LNCaP clone FGC (cell line): ENCODE measurements at regions not wholly inside any gene's neighbourhood (a gene's known extent, or its start where the extent isn't known, plus 50 kb on each side); places are given as distances from the start of the nearest gene placed in this dataset.

Experiments used
- DNase-seq: peaks from one replicate; pipeline ENCODE4 v3.0.0-alpha.2; 2011; ENCODE audit warnings: low read depth
- H3K4me3 ChIP-seq: 2 replicates; pipeline ENCODE4 v1.5.1; 2011; ENCODE audit warnings: mild to moderate bottlenecking, low read depth, low read length, control low read depth
- CTCF ChIP-seq: IDR thresholded peaks from 2 replicates; pipeline ENCODE4 v1.5.1; 2012; ENCODE audit warnings: mild to moderate bottlenecking; ENCODE audit not compliant: control insufficient read depth, insufficient read depth; ENCODE audit errors: extremely low read depth

GRCh38 chr12:5191803-5192538 lies 148.3 kb downstream of the KCNA5 start:
- peak; percentile 27 for DNase-seq

GRCh38 chr12:5192726-5193125 lies 149.0 kb downstream of the KCNA5 start:
- H3K4me3 ChIP-seq = no peak overlapping the region
- no peak for TF ChIP-seq CTCF
- DNase-seq = no peak

More at GRCh38 chr12:5191803-5192538, 148.3 kb downstream of the KCNA5 start:
- no peak overlapping the region for H3K4me3 ChIP-seq
- no peak for TF ChIP-seq CTCF

- no peak for DNase-seq
- no peak for TF ChIP-seq CTCF
- H3K4me3 ChIP-seq = no peak overlapping the region
Measured at GRCh38 chr12:5194306-5194705, 150.6 kb downstream of the KCNA5 start.

GRCh38 chr12:5195244-5195643 lies 151.6 kb downstream of the KCNA5 start:
- H3K4me3 ChIP-seq = no peak overlapping the region
- no peak for DNase-seq
- TF ChIP-seq CTCF = no peak

- no peak overlapping the region for H3K4me3 ChIP-seq
- TF ChIP-seq CTCF = no peak
- no peak for DNase-seq
Measured at GRCh38 chr12:5195691-5196090, 152.0 kb downstream of the KCNA5 start.

- no peak overlapping the region for H3K4me3 ChIP-seq
- no peak for TF ChIP-seq CTCF
- DNase-seq = no peak
Measured at GRCh38 chr12:5197131-5197530, 153.5 kb downstream of the KCNA5 start.

GRCh38 chr12:5197656-5198055 lies 154.0 kb downstream of the KCNA5 start:
- H3K4me3 ChIP-seq = no peak overlapping the region
- no peak for TF ChIP-seq CTCF
- no peak for DNase-seq
